H7 (cell line): ENCODE measurements at regions not wholly inside any gene's neighbourhood (a gene's known extent, or its start where the extent isn't known, plus 50 kb on each side); places are given as distances from the start of the nearest gene placed in this dataset.

ENCODE experiments used
- DNase-seq: peaks from one replicate; pipeline ENCODE4 v3.0.0; 2012
- H3K27me3 ChIP-seq: 2 replicates; pipeline ENCODE4 v1.6.0; 2011; ENCODE audit warnings: mild to moderate bottlenecking, low read length; ENCODE audit not compliant: control insufficient read depth, insufficient read depth
- H3K36me3 ChIP-seq: replicated peaks from 2 replicates; pipeline ENCODE4 v1.5.1; 2011; ENCODE audit warnings: low read length; ENCODE audit not compliant: control insufficient read depth, insufficient read depth
- H3K4me3 ChIP-seq: 2 replicates; pipeline ENCODE4 v1.5.1; 2011; ENCODE audit warnings: low read depth, mild to moderate bottlenecking, control low read depth, low read length, moderate library complexity; ENCODE audit not compliant: insufficient read depth

GRCh38 chr19:5507065-5507909, 52.1 kb downstream of the ZNRF4 start:
- no peaks in the 10 kb centered on the region for H3K36me3 ChIP-seq
- H3K4me3 ChIP-seq = no peak overlapping the region
- H3K27me3 ChIP-seq = peaks cover 2% of the 10 kb centered on the region
- peak; percentile 45 for DNase-seq
